ENCODE measurements at regions not wholly inside any gene's neighbourhood (a gene's known extent, or its start where the extent isn't known, plus 50 kb on each side); places are given as distances from the start of the nearest gene placed in this dataset.

DNA sequence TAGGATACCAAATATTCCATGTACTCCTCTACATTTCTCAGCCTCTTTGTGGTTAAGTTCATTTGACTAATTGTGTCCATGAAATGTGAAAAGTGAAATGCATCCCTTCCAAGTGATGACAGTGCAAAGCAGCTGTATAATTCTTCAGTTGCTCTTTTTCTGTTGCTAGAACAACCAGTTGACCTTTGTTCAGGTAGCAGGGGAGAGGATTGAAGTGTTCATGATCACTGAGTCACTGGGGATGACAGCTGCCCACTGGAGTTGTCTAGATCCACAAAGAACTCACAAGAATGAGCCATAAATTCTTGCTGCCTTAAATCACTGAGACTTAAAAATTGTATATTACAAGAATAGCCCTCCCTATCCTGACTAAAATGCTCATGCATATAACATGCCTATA lies 254.6 kb downstream of the EPHA7 start:
- H3K4me3 ChIP-seq (ENCODE audit: low read depth, low read length) = no peak overlapping the region
- TF ChIP-seq, protein P1, sequence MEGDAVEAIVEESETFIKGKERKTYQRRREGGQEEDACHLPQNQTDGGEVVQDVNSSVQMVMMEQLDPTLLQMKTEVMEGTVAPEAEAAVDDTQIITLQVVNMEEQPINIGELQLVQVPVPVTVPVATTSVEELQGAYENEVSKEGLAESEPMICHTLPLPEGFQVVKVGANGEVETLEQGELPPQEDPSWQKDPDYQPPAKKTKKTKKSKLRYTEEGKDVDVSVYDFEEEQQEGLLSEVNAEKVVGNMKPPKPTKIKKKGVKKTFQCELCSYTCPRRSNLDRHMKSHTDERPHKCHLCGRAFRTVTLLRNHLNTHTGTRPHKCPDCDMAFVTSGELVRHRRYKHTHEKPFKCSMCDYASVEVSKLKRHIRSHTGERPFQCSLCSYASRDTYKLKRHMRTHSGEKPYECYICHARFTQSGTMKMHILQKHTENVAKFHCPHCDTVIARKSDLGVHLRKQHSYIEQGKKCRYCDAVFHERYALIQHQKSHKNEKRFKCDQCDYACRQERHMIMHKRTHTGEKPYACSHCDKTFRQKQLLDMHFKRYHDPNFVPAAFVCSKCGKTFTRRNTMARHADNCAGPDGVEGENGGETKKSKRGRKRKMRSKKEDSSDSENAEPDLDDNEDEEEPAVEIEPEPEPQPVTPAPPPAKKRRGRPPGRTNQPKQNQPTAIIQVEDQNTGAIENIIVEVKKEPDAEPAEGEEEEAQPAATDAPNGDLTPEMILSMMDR (conservative IDR thresholded peaks at IDR 0.05; ENCODE audit: low read depth, low read length) = no peak
- peak; percentile 33 for DNase-seq (ENCODE audit: low read depth)

DNA sequence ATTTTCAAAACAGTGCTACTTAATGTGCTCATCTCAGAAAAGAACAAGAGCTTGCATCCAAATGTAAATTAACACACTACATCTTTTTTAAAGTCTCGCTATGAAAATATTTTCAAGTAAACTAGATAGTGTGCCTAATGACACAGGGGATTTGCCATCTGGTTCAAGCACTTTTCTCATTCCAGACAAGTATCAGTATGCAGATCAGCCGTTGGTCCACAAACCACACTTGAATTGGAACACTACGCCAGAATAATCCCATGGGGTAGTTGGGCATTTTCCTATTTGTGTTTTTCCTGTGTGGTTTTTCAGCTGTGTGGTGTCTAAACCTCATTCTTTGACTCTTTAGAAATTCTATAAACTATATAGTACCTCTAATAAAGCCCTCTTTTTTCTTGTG lies 256.2 kb downstream of the EPHA7 start:
- TF ChIP-seq, protein P1 (conservative IDR thresholded peaks at IDR 0.05; ENCODE audit: low read depth, low read length) = no peak
- H3K4me3 ChIP-seq (ENCODE audit: low read depth, low read length) = no peak overlapping the region
- no peak for DNase-seq (ENCODE audit: low read depth)

DNA sequence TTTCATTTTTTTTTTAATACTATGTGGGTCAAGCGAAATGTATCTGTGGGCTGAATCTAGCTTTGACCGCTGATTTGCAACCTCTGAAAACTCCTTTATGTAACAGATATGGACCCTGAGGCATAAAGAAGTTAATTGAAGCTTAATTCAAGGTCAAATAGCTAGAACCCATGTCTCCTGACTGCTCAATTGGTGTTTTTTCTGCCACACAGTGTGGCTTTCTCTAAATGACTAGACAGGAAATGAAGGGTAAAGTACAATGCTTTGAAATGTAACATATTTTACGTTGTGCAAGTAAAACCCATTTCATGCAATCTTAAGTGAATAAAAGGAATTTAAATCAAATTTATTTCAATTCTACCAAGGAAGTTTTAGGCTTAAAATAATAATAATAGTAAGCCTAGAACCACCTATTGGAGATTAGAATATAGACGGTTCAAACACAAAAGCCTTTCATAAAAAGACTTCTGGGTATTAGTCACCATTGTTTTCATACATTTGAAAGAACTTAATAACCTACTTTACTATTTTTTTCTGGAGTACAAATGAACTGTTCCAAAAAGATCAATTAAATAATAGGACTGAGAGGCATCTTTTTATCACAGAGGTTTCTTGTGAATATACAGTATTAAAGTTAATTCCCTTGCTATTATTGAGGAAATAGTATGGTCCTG lies 279.8 kb downstream of the EPHA7 start:
- no peak for DNase-seq (ENCODE audit: low read depth)
- TF ChIP-seq, protein P1 (conservative IDR thresholded peaks at IDR 0.05; ENCODE audit: low read depth, low read length) = no peak
- no peak overlapping the region for H3K4me3 ChIP-seq (ENCODE audit: low read depth, low read length)

DNA sequence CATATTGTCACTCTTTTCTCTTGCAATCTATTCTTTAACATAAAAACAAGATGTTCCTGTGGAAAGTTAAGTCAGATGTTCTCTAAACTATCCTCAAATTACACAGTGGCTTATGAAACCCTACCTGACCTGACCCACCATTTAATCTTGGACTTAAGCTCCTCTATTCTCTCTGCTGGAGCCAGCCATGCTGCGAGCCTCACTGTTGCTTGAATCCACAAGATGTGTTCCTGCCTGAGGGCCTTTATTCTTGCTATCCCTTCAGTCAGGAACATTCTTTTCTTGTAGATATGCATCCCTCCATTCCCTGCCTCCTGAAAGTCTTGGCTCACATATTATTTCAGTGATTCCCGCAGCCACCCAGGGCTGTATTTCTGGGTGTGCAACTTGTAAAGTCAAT lies 283.2 kb downstream of the EPHA7 start:
- TF ChIP-seq, protein P1 (conservative IDR thresholded peaks at IDR 0.05; ENCODE audit: low read depth, low read length) = no peak
- H3K4me3 ChIP-seq (ENCODE audit: low read depth, low read length) = no peak overlapping the region
- DNase-seq (ENCODE audit: low read depth) = no peak

DNA sequence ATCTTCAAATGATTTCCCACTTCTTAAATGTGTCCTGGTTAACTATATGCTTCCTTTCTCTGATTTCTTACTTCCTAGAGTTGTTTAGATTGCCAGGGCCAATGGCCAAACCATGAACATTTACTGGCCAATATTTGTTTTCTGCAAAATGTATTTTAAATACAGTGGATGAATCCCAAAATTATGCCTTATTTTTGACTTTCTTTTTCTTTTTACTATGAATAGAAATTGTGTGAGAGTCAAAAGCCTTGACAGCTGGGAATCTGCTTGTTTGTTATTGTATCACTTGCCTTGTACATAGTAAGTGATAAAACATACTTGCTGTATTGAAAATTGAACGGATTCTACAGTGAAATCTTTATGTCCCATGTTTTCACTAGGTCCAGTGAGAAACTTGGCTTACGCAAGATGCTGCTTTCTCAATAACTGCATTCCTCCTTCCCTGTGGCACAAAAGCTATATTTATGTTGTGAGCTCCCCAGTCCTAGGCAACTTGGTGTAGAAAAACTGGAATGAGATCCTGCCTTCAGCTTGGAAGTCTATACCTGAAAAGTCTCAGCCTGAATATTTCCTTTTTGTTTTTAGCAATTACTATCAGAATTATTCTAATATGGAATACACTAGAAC lies 295.2 kb downstream of the EPHA7 start:
- no peak overlapping the region for H3K4me3 ChIP-seq (ENCODE audit: low read depth, low read length)
- TF ChIP-seq, protein P1 (conservative IDR thresholded peaks at IDR 0.05; ENCODE audit: low read depth, low read length) = no peak
- DNase-seq (ENCODE audit: low read depth) = peak; percentile 64

DNA sequence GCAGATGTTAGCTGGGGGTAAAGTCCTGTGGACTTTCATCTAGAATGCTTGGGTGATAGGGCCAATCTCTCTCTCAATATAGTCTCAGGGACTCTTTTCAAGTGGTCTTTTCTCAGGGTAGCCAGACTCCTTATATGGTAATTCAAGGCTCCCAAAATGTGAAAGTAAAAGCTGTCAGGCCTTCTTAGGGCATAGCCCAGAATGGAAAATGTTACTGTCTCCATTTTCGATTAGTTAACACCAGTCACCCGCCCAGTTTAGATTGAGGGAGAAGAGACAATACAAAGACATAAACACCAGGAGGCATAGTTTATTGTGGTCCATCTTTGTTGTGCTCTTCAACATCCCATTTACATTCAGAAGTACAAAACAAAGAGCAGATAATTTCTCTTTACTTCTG lies 295.8 kb downstream of the EPHA7 start:
- no peak for DNase-seq (ENCODE audit: low read depth)
- H3K4me3 ChIP-seq (ENCODE audit: low read depth, low read length) = no peak overlapping the region
- TF ChIP-seq, protein P1 (conservative IDR thresholded peaks at IDR 0.05; ENCODE audit: low read depth, low read length) = no peak
